NB4 (cell line): ENCODE measurements at regions not wholly inside any gene's neighbourhood (a gene's known extent, or its start where the extent isn't known, plus 50 kb on each side); places are given as distances from the start of the nearest gene placed in this dataset.
A peak's percentile ranks its signal among the peaks of the same experiment; 100 is the strongest.

Experiments
- DNase-seq: peaks from one replicate; pipeline ENCODE4 v3.0.0; 2010; ENCODE audit warnings: low read depth
- H3K4me3 ChIP-seq: one replicate; pipeline ENCODE4 v1.5.1; 2011; ENCODE audit warnings: mild to moderate bottlenecking, low read depth, low read length, moderate library complexity
- CTCF ChIP-seq: IDR thresholded peaks from one replicate; pipeline ENCODE4 v1.5.1; 2012; ENCODE audit warnings: low read depth, low read length
- MAX ChIP-seq: IDR thresholded peaks from 2 replicates; pipeline ENCODE4 v1.6.1; 2011; ENCODE audit warnings: low read depth, low read length
- MYC ChIP-seq: IDR thresholded peaks from 2 replicates; pipeline ENCODE4 v1.6.1; 2011; ENCODE audit warnings: low read depth, low read length
- POLR2A ChIP-seq: IDR thresholded peaks from 2 replicates; pipeline ENCODE4 v1.6.1; 2011; ENCODE audit warnings: mild to moderate bottlenecking; ENCODE audit not compliant: insufficient read length; ENCODE audit errors: extremely low read depth

- no peak for DNase-seq
- TF ChIP-seq MYC: no peak
- no peak overlapping the region for H3K4me3 ChIP-seq
Observed at GRCh38 chr1:197850918-197851317, 51.5 kb upstream of the C1orf53 start.

GRCh38 chr1:197850042-197850441, 52.4 kb upstream of the C1orf53 start:
- TF ChIP-seq CTCF: no peak
- TF ChIP-seq MYC: no peak
- no peak for TF ChIP-seq POLR2A
- no peak for TF ChIP-seq MAX
- no peak for DNase-seq
- no peak overlapping the region for H3K4me3 ChIP-seq

- TF ChIP-seq MAX: no peak
- no peak for TF ChIP-seq POLR2A
- TF ChIP-seq CTCF: no peak
- TF ChIP-seq MYC: no peak
- no peak for DNase-seq
Observed at GRCh38 chr1:197848350-197848749, 54.1 kb upstream of the C1orf53 start.

GRCh38 chr1:197845886-197846285, 56.5 kb upstream of the C1orf53 start:
- TF ChIP-seq POLR2A (no peak), CTCF (no peak), MYC (no peak)
- no peak overlapping the region for H3K4me3 ChIP-seq
- DNase-seq: no peak

More at GRCh38 chr1:197848350-197848749, 54.1 kb upstream of the C1orf53 start:
- no peak overlapping the region for H3K4me3 ChIP-seq

- TF ChIP-seq POLR2A: no peak
- TF ChIP-seq CTCF: no peak
- DNase-seq: no peak
Observed at GRCh38 chr1:197844651-197845050, 57.8 kb upstream of the C1orf53 start.

GRCh38 chr1:197843401-197843800, 59.0 kb upstream of the C1orf53 start:
- peak; percentile 8 for DNase-seq
- H3K4me3 ChIP-seq: no peak overlapping the region
- TF ChIP-seq MYC: no peak
- no peak for TF ChIP-seq CTCF
- TF ChIP-seq MAX: no peak
- TF ChIP-seq POLR2A: no peak

More at GRCh38 chr1:197844651-197845050, 57.8 kb upstream of the C1orf53 start:
- H3K4me3 ChIP-seq: no peak overlapping the region

- H3K4me3 ChIP-seq: no peak overlapping the region
- TF ChIP-seq POLR2A (no peak), MYC (no peak), MAX (no peak), CTCF (no peak)
- no peak for DNase-seq
Observed at GRCh38 chr1:197842646-197843045, 59.8 kb upstream of the C1orf53 start.
